Ovary (tissue), 3 donors: ENCODE measurements at regions not wholly inside any gene's neighbourhood (a gene's known extent, or its start where the extent isn't known, plus 50 kb on each side); places are given as distances from the start of the nearest gene placed in this dataset.

Experiments
- EP300 ChIP-seq: sonication (generic); formaldehyde crosslinking; IDR thresholded peaks from one replicate; pipeline ENCODE4 v1.6.1; 2017; ENCODE audit warnings: antibody characterized with exemption
- TF ChIP-seq, protein P1 (sequence below), 3 donors: fragments of 450-650 bp in 2 of 3; fragments of 200-600 bp in 1 of 3; IDR thresholded peaks; one replicate each; pipeline versions ENCODE4 v1.5.1 to v1.8.0; 2016 to 2022; ENCODE audit warnings: antibody characterized with exemption in 3 of 3, mild to moderate bottlenecking in 1 of 3
- donor health status: DM: no; HTN: no; CAD: no.

- TF ChIP-seq, protein P1, sequence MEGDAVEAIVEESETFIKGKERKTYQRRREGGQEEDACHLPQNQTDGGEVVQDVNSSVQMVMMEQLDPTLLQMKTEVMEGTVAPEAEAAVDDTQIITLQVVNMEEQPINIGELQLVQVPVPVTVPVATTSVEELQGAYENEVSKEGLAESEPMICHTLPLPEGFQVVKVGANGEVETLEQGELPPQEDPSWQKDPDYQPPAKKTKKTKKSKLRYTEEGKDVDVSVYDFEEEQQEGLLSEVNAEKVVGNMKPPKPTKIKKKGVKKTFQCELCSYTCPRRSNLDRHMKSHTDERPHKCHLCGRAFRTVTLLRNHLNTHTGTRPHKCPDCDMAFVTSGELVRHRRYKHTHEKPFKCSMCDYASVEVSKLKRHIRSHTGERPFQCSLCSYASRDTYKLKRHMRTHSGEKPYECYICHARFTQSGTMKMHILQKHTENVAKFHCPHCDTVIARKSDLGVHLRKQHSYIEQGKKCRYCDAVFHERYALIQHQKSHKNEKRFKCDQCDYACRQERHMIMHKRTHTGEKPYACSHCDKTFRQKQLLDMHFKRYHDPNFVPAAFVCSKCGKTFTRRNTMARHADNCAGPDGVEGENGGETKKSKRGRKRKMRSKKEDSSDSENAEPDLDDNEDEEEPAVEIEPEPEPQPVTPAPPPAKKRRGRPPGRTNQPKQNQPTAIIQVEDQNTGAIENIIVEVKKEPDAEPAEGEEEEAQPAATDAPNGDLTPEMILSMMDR (IDR thresholded peaks at IDR 0.05): no peak
- TF ChIP-seq EP300: no peak
These were observed 360.6 kb downstream of the MTRR start for GRCh38 chr5:8229551-8229950.
